ENCODE measurements at regions not wholly inside any gene's neighbourhood (a gene's known extent, or its start where the extent isn't known, plus 50 kb on each side); places are given as distances from the start of the nearest gene placed in this dataset.

DNA sequence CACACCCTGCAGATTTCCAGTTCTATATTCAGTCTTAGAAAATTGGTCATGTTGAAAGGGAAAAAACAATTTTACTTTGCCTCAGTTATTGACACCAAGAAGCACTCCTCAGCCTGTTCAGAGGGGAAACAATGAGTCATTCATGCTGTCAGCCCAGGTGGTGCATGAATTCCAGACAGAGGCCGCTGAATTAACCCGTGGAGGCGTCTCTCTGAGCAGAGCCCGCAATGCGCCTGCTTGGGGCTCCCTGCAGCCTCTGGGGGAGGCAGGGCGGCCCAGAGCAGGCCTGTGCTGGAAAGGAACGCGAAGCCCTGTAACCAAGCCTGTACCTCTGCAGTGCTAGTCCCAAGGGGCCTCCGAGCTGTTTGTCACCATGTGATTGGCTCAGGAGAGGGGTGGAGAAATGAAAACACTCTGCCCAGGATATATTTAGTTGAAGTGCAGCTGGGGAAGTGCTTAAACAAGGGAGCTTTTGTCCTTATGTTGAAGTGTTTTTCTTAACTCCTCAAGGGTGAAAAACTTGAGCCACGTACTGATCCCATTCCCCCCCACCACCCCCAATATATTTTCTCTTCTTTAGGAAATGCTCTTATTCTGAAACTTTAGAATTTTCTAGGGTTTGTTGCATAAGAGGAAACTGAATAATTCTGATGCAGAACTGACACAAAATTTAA is 68.3 kb upstream of the CHD2 start:
- ATAC-seq (peak; percentile 88 to 94 (median 93)), DNase-seq (peak; percentile 63 to 91)
- Mint-ChIP-seq H3K9me3 (no peaks in the 10 kb centered on the region), H3K4me3 (peak overlapping the region; percentile 77), H3K27me3 (ENCODE audit: low read depth in 2 of 2) (no peaks in the 10 kb centered on the region), H3K4me1 (peaks cover 20 to 25% of the 10 kb centered on the region in 2 donors), H3K36me3 (no peaks in the 10 kb centered on the region), H3K27ac (peak overlapping the region; percentile 91 to 97)
- H3K27ac ChIP-seq (ENCODE audit: low read length): peak overlapping the region; percentile 86
- H3K4me3 ChIP-seq (ENCODE audit: low read length): peak overlapping the region; percentile 3
- TF ChIP-seq, protein P1, sequence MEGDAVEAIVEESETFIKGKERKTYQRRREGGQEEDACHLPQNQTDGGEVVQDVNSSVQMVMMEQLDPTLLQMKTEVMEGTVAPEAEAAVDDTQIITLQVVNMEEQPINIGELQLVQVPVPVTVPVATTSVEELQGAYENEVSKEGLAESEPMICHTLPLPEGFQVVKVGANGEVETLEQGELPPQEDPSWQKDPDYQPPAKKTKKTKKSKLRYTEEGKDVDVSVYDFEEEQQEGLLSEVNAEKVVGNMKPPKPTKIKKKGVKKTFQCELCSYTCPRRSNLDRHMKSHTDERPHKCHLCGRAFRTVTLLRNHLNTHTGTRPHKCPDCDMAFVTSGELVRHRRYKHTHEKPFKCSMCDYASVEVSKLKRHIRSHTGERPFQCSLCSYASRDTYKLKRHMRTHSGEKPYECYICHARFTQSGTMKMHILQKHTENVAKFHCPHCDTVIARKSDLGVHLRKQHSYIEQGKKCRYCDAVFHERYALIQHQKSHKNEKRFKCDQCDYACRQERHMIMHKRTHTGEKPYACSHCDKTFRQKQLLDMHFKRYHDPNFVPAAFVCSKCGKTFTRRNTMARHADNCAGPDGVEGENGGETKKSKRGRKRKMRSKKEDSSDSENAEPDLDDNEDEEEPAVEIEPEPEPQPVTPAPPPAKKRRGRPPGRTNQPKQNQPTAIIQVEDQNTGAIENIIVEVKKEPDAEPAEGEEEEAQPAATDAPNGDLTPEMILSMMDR (IDR thresholded peaks at IDR 0.05): no peak
- no peaks in the 10 kb centered on the region for H3K27me3 ChIP-seq (ENCODE audit: control insufficient read depth, insufficient read depth, low read length)
- intact Hi-C loops (cut with micrococcal nuclease): loop anchor here (1.0 to 5.0 kb wide), 4 partner anchors 11 to 71 kb away; partner anchors contain the start of gene CHD2
- H3K36me3 ChIP-seq (ENCODE audit: control insufficient read depth, insufficient read depth, low read length): no peaks in the 10 kb centered on the region
- peaks cover 27% of the 10 kb centered on the region for H3K4me1 ChIP-seq (ENCODE audit: control insufficient read depth, insufficient read depth, low read length)
- WGBS (ENCODE audit: insufficient coverage): 0% methylated on average over 9 of the region's 10 CpGs
- no peaks in the 10 kb centered on the region for H3K9me3 ChIP-seq (ENCODE audit: control insufficient read depth, insufficient read depth, low read length)

DNA sequence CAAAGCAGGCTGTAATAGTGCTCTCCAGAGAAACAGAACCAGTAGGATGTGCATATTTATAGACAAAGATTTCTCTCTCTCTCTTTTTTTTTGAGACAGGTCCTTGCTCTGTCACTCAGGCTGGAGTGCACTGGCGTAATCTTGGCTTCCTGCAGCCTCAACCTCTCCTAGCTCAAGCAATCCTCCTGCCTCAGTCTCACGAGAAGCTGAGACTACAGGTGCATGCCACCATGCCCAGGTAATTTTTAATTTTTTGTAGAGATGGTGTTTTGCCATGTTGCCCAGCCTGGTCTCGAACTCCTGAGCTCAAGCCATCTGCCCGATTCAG is 67.1 kb upstream of the CHD2 start:
- 80% methylated on average over 4 of the region's 4 CpGs for WGBS (ENCODE audit: insufficient coverage)
- no peak for ATAC-seq

DNA sequence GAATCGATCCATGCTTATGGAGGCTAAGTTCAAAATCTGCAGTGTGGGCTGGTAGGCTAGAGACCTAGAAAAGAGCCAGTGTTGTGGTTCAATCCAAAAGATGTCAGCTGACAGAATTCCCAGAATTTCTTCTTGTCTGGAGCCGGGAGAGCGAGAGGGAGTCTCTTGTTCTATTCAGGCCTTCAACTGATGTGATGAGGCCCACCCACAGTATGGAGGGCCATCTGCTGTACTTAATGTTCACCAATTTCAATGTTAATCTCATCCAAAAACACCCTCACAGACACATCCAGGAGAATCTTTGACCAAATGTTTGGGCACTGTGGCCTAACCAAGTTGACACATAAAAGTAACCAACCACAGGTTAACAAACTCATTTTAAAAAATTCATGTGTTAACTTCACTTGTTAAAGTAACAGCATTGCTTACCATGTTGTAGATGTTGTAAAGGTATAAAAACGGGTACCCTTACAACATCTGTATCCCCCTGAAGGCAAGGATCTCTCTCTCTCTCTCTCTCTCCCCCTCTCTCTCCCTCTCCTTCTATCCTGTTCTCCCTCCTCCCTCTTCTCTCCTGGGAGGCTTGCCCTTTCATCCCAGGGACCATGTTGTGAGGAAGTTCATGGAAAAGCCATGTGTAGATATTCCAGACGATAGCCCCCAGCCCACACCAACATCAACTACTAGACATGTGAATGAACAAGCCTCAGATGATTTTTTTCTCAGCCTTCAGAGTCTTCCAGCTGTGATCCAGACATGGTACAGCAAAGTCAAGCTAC is 66.4 kb upstream of the CHD2 start:
- H3K4me1 Mint-ChIP-seq: peaks cover 20 to 25% of the 10 kb centered on the region in 2 donors
- no peaks in the 10 kb centered on the region for H3K9me3 Mint-ChIP-seq
- intact Hi-C loops (cut with micrococcal nuclease): loop anchor here (5.0 kb wide), 2 partner anchors 49 to 69 kb away; partner anchors contain the start of gene CHD2
- H3K9me3 ChIP-seq (ENCODE audit: control insufficient read depth, insufficient read depth, low read length): no peaks in the 10 kb centered on the region
- peak overlapping the region; percentile 6 for H3K4me3 Mint-ChIP-seq
- TF ChIP-seq, protein P1 (IDR thresholded peaks at IDR 0.05): no peak
- no peak overlapping the region for H3K4me3 ChIP-seq (ENCODE audit: low read length)
- peaks cover 27% of the 10 kb centered on the region for H3K4me1 ChIP-seq (ENCODE audit: control insufficient read depth, insufficient read depth, low read length)
- H3K27ac Mint-ChIP-seq: peak overlapping the region; percentile 91 to 97
- H3K27me3 Mint-ChIP-seq (ENCODE audit: low read depth in 2 of 2): no peaks in the 10 kb centered on the region
- no peak for DNase-seq
- 88% methylated on average over 4 of the region's 5 CpGs for WGBS (ENCODE audit: insufficient coverage)
- H3K27me3 ChIP-seq (ENCODE audit: control insufficient read depth, insufficient read depth, low read length): no peaks in the 10 kb centered on the region
- peak overlapping the region; percentile 46 for H3K27ac ChIP-seq (ENCODE audit: low read length)
- H3K36me3 Mint-ChIP-seq: no peaks in the 10 kb centered on the region
- H3K36me3 ChIP-seq (ENCODE audit: control insufficient read depth, insufficient read depth, low read length): no peaks in the 10 kb centered on the region
- ATAC-seq: no peak

More for the DNA sequence above, 67.1 kb upstream of the CHD2 start:
- Histone ChIP-seq H3K27me3 (ENCODE audit: control insufficient read depth, insufficient read depth, low read length) (no peaks in the 10 kb centered on the region), H3K36me3 (ENCODE audit: control insufficient read depth, insufficient read depth, low read length) (no peaks in the 10 kb centered on the region), H3K4me3 (ENCODE audit: low read length) (no peak overlapping the region), H3K4me1 (ENCODE audit: control insufficient read depth, insufficient read depth, low read length) (peaks cover 27% of the 10 kb centered on the region), H3K9me3 (ENCODE audit: control insufficient read depth, insufficient read depth, low read length) (no peaks in the 10 kb centered on the region), H3K27ac (ENCODE audit: low read length) (peak overlapping the region; percentile 86)
- intact Hi-C loops (cut with micrococcal nuclease): loop anchor here (5.0 kb wide), 2 partner anchors 49 to 69 kb away; partner anchors contain the start of gene CHD2
- Mint-ChIP-seq H3K4me1 (peaks cover 20 to 25% of the 10 kb centered on the region in 2 donors), H3K36me3 (no peaks in the 10 kb centered on the region), H3K9me3 (no peaks in the 10 kb centered on the region), H3K4me3 (no peak overlapping the region), H3K27ac (peak overlapping the region; percentile 91 to 97), H3K27me3 (ENCODE audit: low read depth in 2 of 2) (no peaks in the 10 kb centered on the region)
- TF ChIP-seq, protein P1 (IDR thresholded peaks at IDR 0.05): no peak
- peak in 1 of 2 donors; percentile 44 for DNase-seq
